ENCODE measurements at regions not wholly inside any gene's neighbourhood (a gene's known extent, or its start where the extent isn't known, plus 50 kb on each side); places are given as distances from the start of the nearest gene placed in this dataset.
"Not testable (repeated sequence)": the region's sequence is repeated elsewhere in the genome, so short reads cannot be mapped to it uniquely, and the experiment has no call there.

GRCh38 chr6:121614115-121614514 lies 178.7 kb downstream of the GJA1 start:
- Histone ChIP-seq H3K4me3 (ENCODE audit: low read depth, low read length) (no peak overlapping the region), H3K27ac (ENCODE audit: low read depth, low read length) (no peak overlapping the region), H2AFZ (ENCODE audit: low read length, unreplicated experiment) (no peak overlapping the region), H3K79me2 (ENCODE audit: control insufficient read depth, insufficient read depth, low read length, unreplicated experiment) (no peaks in the 10 kb centered on the region), H3K36me3 (ENCODE audit: insufficient read depth, low read length) (no peaks in the 10 kb centered on the region), H3K4me1 (ENCODE audit: control insufficient read depth, insufficient read depth, low read length, unreplicated experiment) (no peaks in the 10 kb centered on the region), H3K27me3 (ENCODE audit: insufficient read depth, low read length) (no peaks in the 10 kb centered on the region)

GRCh38 chr6:121615493-121615892 lies 180.0 kb downstream of the GJA1 start:
- no peak overlapping the region for H3K4me3 ChIP-seq (ENCODE audit: low read depth, low read length)
- no peak overlapping the region for H2AFZ ChIP-seq (ENCODE audit: low read length, unreplicated experiment)
- H3K27me3 ChIP-seq (ENCODE audit: insufficient read depth, low read length) = no peaks in the 10 kb centered on the region
- H3K4me1 ChIP-seq (ENCODE audit: control insufficient read depth, insufficient read depth, low read length, unreplicated experiment) = no peaks in the 10 kb centered on the region
- H3K36me3 ChIP-seq (ENCODE audit: insufficient read depth, low read length) = no peaks in the 10 kb centered on the region
- no peaks in the 10 kb centered on the region for H3K79me2 ChIP-seq (ENCODE audit: control insufficient read depth, insufficient read depth, low read length, unreplicated experiment)
- no peak overlapping the region for H3K27ac ChIP-seq (ENCODE audit: low read depth, low read length)

- no peaks in the 10 kb centered on the region for H3K27me3 ChIP-seq (ENCODE audit: insufficient read depth, low read length)
- no peak overlapping the region for H2AFZ ChIP-seq (ENCODE audit: low read length, unreplicated experiment)
- H3K79me2 ChIP-seq (ENCODE audit: control insufficient read depth, insufficient read depth, low read length, unreplicated experiment) = no peaks in the 10 kb centered on the region
- H3K4me3 ChIP-seq (ENCODE audit: low read depth, low read length) = no peak overlapping the region
- no peak overlapping the region for H3K27ac ChIP-seq (ENCODE audit: low read depth, low read length)
- H3K4me1 ChIP-seq (ENCODE audit: control insufficient read depth, insufficient read depth, low read length, unreplicated experiment) = no peaks in the 10 kb centered on the region
- H3K36me3 ChIP-seq (ENCODE audit: insufficient read depth, low read length) = no peaks in the 10 kb centered on the region
These were observed 181.0 kb downstream of the GJA1 start for GRCh38 chr6:121616406-121616805.

- Histone ChIP-seq H3K27me3 (ENCODE audit: insufficient read depth, low read length) (no peaks in the 10 kb centered on the region), H2AFZ (ENCODE audit: low read length, unreplicated experiment) (no peak overlapping the region), H3K4me3 (ENCODE audit: low read depth, low read length) (no peak overlapping the region), H3K79me2 (ENCODE audit: control insufficient read depth, insufficient read depth, low read length, unreplicated experiment) (no peaks in the 10 kb centered on the region), H3K4me1 (ENCODE audit: control insufficient read depth, insufficient read depth, low read length, unreplicated experiment) (no peaks in the 10 kb centered on the region), H3K36me3 (ENCODE audit: insufficient read depth, low read length) (no peaks in the 10 kb centered on the region), H3K27ac (ENCODE audit: low read depth, low read length) (no peak overlapping the region)
These were observed 181.9 kb downstream of the GJA1 start for GRCh38 chr6:121617388-121617787.

GRCh38 chr6:121619013-121619412 lies 183.6 kb downstream of the GJA1 start:
- Histone ChIP-seq H3K27me3 (ENCODE audit: insufficient read depth, low read length) (no peaks in the 10 kb centered on the region), H3K4me1 (ENCODE audit: control insufficient read depth, insufficient read depth, low read length, unreplicated experiment) (no peaks in the 10 kb centered on the region), H3K79me2 (ENCODE audit: control insufficient read depth, insufficient read depth, low read length, unreplicated experiment) (no peaks in the 10 kb centered on the region), H3K4me3 (ENCODE audit: low read depth, low read length) (no peak overlapping the region), H2AFZ (ENCODE audit: low read length, unreplicated experiment) (no peak overlapping the region), H3K36me3 (ENCODE audit: insufficient read depth, low read length) (no peaks in the 10 kb centered on the region), H3K27ac (ENCODE audit: low read depth, low read length) (no peak overlapping the region)

GRCh38 chr6:121619987-121620740 lies 184.7 kb downstream of the GJA1 start:
- H3K36me3 ChIP-seq (ENCODE audit: insufficient read depth, low read length) = no peaks in the 10 kb centered on the region
- no peak overlapping the region for H3K4me3 ChIP-seq (ENCODE audit: low read depth, low read length)
- no peaks in the 10 kb centered on the region for H3K4me1 ChIP-seq (ENCODE audit: control insufficient read depth, insufficient read depth, low read length, unreplicated experiment)
- H3K79me2 ChIP-seq (ENCODE audit: control insufficient read depth, insufficient read depth, low read length, unreplicated experiment) = no peaks in the 10 kb centered on the region
- no peaks in the 10 kb centered on the region for H3K27me3 ChIP-seq (ENCODE audit: insufficient read depth, low read length)
- no peak overlapping the region for H3K27ac ChIP-seq (ENCODE audit: low read depth, low read length)
- H2AFZ ChIP-seq (ENCODE audit: low read length, unreplicated experiment) = no peak overlapping the region

- no peaks in the 10 kb centered on the region for H3K4me1 ChIP-seq (ENCODE audit: control insufficient read depth, insufficient read depth, low read length, unreplicated experiment)
- no peak overlapping the region for H2AFZ ChIP-seq (ENCODE audit: low read length, unreplicated experiment)
- H3K79me2 ChIP-seq (ENCODE audit: control insufficient read depth, insufficient read depth, low read length, unreplicated experiment) = no peaks in the 10 kb centered on the region
- H3K36me3 ChIP-seq (ENCODE audit: insufficient read depth, low read length) = no peaks in the 10 kb centered on the region
- no peaks in the 10 kb centered on the region for H3K27me3 ChIP-seq (ENCODE audit: insufficient read depth, low read length)
- H3K27ac ChIP-seq (ENCODE audit: low read depth, low read length) = no peak overlapping the region
- no peak overlapping the region for H3K4me3 ChIP-seq (ENCODE audit: low read depth, low read length)
These were observed 192.3 kb downstream of the GJA1 start for GRCh38 chr6:121627761-121628160.

- Histone ChIP-seq H3K4me3 (ENCODE audit: low read depth, low read length) (no peak overlapping the region), H2AFZ (ENCODE audit: low read length, unreplicated experiment) (no peak overlapping the region), H3K4me1 (ENCODE audit: control insufficient read depth, insufficient read depth, low read length, unreplicated experiment) (no peaks in the 10 kb centered on the region), H3K79me2 (ENCODE audit: control insufficient read depth, insufficient read depth, low read length, unreplicated experiment) (no peaks in the 10 kb centered on the region), H3K27ac (ENCODE audit: low read depth, low read length) (no peak overlapping the region), H3K27me3 (ENCODE audit: insufficient read depth, low read length) (no peaks in the 10 kb centered on the region), H3K36me3 (ENCODE audit: insufficient read depth, low read length) (no peaks in the 10 kb centered on the region)
These were observed 195.3 kb downstream of the GJA1 start for GRCh38 chr6:121630716-121631115.

GRCh38 chr6:121631752-121632151 lies 196.3 kb downstream of the GJA1 start:
- not testable (repeated sequence) for H3K27ac ChIP-seq (ENCODE audit: low read depth, low read length); H2AFZ ChIP-seq (ENCODE audit: low read length, unreplicated experiment); H3K79me2 ChIP-seq (ENCODE audit: control insufficient read depth, insufficient read depth, low read length, unreplicated experiment); H3K36me3 ChIP-seq (ENCODE audit: insufficient read depth, low read length); H3K27me3 ChIP-seq (ENCODE audit: insufficient read depth, low read length); H3K4me1 ChIP-seq (ENCODE audit: control insufficient read depth, insufficient read depth, low read length, unreplicated experiment); H3K4me3 ChIP-seq (ENCODE audit: low read depth, low read length)

- no peak overlapping the region for H3K4me3 ChIP-seq (ENCODE audit: low read depth, low read length)
- H3K79me2 ChIP-seq (ENCODE audit: control insufficient read depth, insufficient read depth, low read length, unreplicated experiment) = no peaks in the 10 kb centered on the region
- no peak overlapping the region for H2AFZ ChIP-seq (ENCODE audit: low read length, unreplicated experiment)
- no peaks in the 10 kb centered on the region for H3K36me3 ChIP-seq (ENCODE audit: insufficient read depth, low read length)
- no peaks in the 10 kb centered on the region for H3K4me1 ChIP-seq (ENCODE audit: control insufficient read depth, insufficient read depth, low read length, unreplicated experiment)
- no peaks in the 10 kb centered on the region for H3K27me3 ChIP-seq (ENCODE audit: insufficient read depth, low read length)
- H3K27ac ChIP-seq (ENCODE audit: low read depth, low read length) = no peak overlapping the region
These were observed 197.9 kb downstream of the GJA1 start for GRCh38 chr6:121633309-121633708.

GRCh38 chr6:121634586-121634985 lies 199.1 kb downstream of the GJA1 start:
- not testable (repeated sequence) for H3K79me2 ChIP-seq (ENCODE audit: control insufficient read depth, insufficient read depth, low read length, unreplicated experiment); H3K4me3 ChIP-seq (ENCODE audit: low read depth, low read length); H3K4me1 ChIP-seq (ENCODE audit: control insufficient read depth, insufficient read depth, low read length, unreplicated experiment); H3K27ac ChIP-seq (ENCODE audit: low read depth, low read length); H3K27me3 ChIP-seq (ENCODE audit: insufficient read depth, low read length); H3K36me3 ChIP-seq (ENCODE audit: insufficient read depth, low read length); H2AFZ ChIP-seq (ENCODE audit: low read length, unreplicated experiment)
